IMR-90 (cell line): ENCODE measurements at regions not wholly inside any gene's neighbourhood (a gene's known extent, or its start where the extent isn't known, plus 50 kb on each side); places are given as distances from the start of the nearest gene placed in this dataset.

ENCODE experiments used
- ATAC-seq: fragments of 200-7000 bp; cut with Tn5 transposase; 2 replicates; pipeline ENCODE4 v1.9.1; 2020; ENCODE audit warnings: low read depth, mild to moderate bottlenecking, moderate library complexity
- BruUV-seq: library from RNA; stranded (reverse); fragments of 400-500 nt; replicated peaks from 2 replicates; lab custom pipeline; 2021; lab: Mats Ljungman, UMichigan
- CTCF ChIA-PET: fragments of 300-600 bp; formaldehyde crosslinking; extraction: SDS; loops from one replicate; lab custom pipeline; 2021; ENCODE audit warnings: antibody characterized with exemption; lab: Yijun Ruan, JAX
- POLR2A ChIA-PET: fragments of 300-600 bp; sonication (Branson Sonifier 250); formaldehyde crosslinking; loops from one replicate; lab custom pipeline; 2022; ENCODE audit warnings: antibody characterized with exemption; ENCODE audit not compliant: unreplicated experiment; lab: Charles Lee
- DNase-seq: peaks from one replicate; pipeline ENCODE4 v3.0.0; 2013
- H2AFZ ChIP-seq: replicated peaks from 2 replicates; pipeline ENCODE3; 2013; ENCODE audit warnings: low read length, mild to moderate bottlenecking; ENCODE audit not compliant: poor library complexity
- H2AK5ac ChIP-seq: 2 replicates; pipeline ENCODE4 v1.6.1; 2013; ENCODE audit warnings: low read depth, low read length, inconsistent platforms
- H2AK9ac ChIP-seq: replicated peaks from 2 replicates; pipeline ENCODE3; 2013; ENCODE audit warnings: mild to moderate bottlenecking, low read depth, low read length, moderate library complexity; ENCODE audit not compliant: poor library complexity
- H2BK120ac ChIP-seq: 2 replicates; pipeline ENCODE4 v1.6.1; 2013; ENCODE audit warnings: low read depth, low read length, inconsistent platforms
- H2BK15ac ChIP-seq: 3 replicates; pipeline ENCODE4 v1.6.1; 2013; ENCODE audit warnings: low read depth, low read length, inconsistent platforms
- H2BK20ac ChIP-seq: 2 replicates; pipeline ENCODE4 v1.6.1; 2013; ENCODE audit warnings: low read depth, mild to moderate bottlenecking, inconsistent platforms, low read length, moderate library complexity
- H2BK5ac ChIP-seq: 2 replicates; pipeline ENCODE4 v1.6.1; 2013; ENCODE audit warnings: mild to moderate bottlenecking, low read depth, low read length, inconsistent platforms; ENCODE audit not compliant: poor library complexity, severe bottlenecking
- H3K14ac ChIP-seq: replicated peaks from 2 replicates; pipeline ENCODE4 v1.6.1; 2013; ENCODE audit warnings: low read depth, low read length, inconsistent platforms
- H3K18ac ChIP-seq: 2 replicates; pipeline ENCODE4 v1.6.1; 2013; ENCODE audit warnings: low read depth, low read length, control low read depth
- H3K23ac ChIP-seq: 2 replicates; pipeline ENCODE4 v1.6.1; 2013; ENCODE audit warnings: low read depth, low read length, inconsistent platforms
- H3K27ac ChIP-seq: 2 replicates; pipeline ENCODE4 v1.5.1; 2013; ENCODE audit warnings: mild to moderate bottlenecking, control low read depth, low read length; ENCODE audit not compliant: insufficient read depth
- H3K27me3 ChIP-seq: 2 replicates; pipeline ENCODE4 v1.6.1; 2013; ENCODE audit warnings: low read length; ENCODE audit not compliant: control insufficient read depth, insufficient read depth
- H3K36me3 ChIP-seq: 2 replicates; pipeline ENCODE4 v1.6.1; 2013; ENCODE audit warnings: low read length, mixed read lengths; ENCODE audit not compliant: control insufficient read depth, insufficient read depth
- H3K4ac ChIP-seq: 2 replicates; pipeline ENCODE4 v1.6.1; 2013; ENCODE audit warnings: low read depth, low read length, inconsistent platforms
- H3K4me1 ChIP-seq: 2 replicates; pipeline ENCODE4 v1.6.1; 2013; ENCODE audit warnings: low read length, mixed read lengths; ENCODE audit not compliant: control insufficient read depth, insufficient read depth
- H3K4me2 ChIP-seq: 2 replicates; pipeline ENCODE4 v1.6.1; 2013; ENCODE audit warnings: low read depth, mild to moderate bottlenecking, control low read depth, low read length, moderate library complexity
- H3K4me3 ChIP-seq: 2 replicates; pipeline ENCODE4 v1.5.1; 2013; ENCODE audit warnings: low read depth, mild to moderate bottlenecking, control low read depth, low read length, moderate library complexity; ENCODE audit not compliant: insufficient read depth
- H3K56ac ChIP-seq: 2 replicates; pipeline ENCODE4 v1.6.1; 2013; ENCODE audit warnings: low read length, inconsistent platforms; ENCODE audit not compliant: insufficient read depth; ENCODE audit errors: extremely low read depth
- H3K79me1 ChIP-seq, 2 experiments: 2 replicates each; pipeline ENCODE4 v1.6.1; 2013; ENCODE audit warnings: low read length in 2 of 2, inconsistent platforms in 1 of 2, low read depth in 1 of 2
- H3K9ac ChIP-seq: 2 replicates; pipeline ENCODE4 v1.6.1; 2013; ENCODE audit warnings: low read depth, low read length, control low read depth
- H3K9me1 ChIP-seq: 2 replicates; pipeline ENCODE4 v1.6.1; 2013; ENCODE audit warnings: low read length, inconsistent platforms; ENCODE audit not compliant: insufficient read depth
- H3K9me3 ChIP-seq: 2 replicates; pipeline ENCODE4 v1.6.1; 2013; ENCODE audit warnings: low read length; ENCODE audit not compliant: control insufficient read depth, insufficient read depth
- H4K20me1 ChIP-seq: 2 replicates; pipeline ENCODE4 v1.6.1; 2013; ENCODE audit warnings: low read length, inconsistent platforms; ENCODE audit not compliant: insufficient read depth
- H4K5ac ChIP-seq: 2 replicates; pipeline ENCODE4 v1.6.1; 2013; ENCODE audit warnings: mild to moderate bottlenecking, low read depth, low read length, control low read depth
- H4K8ac ChIP-seq, 2 experiments: 2 replicates each; pipeline ENCODE4 v1.6.1; 2013; ENCODE audit warnings: low read depth in 2 of 2, low read length in 2 of 2, control low read depth in 1 of 2, inconsistent platforms in 1 of 2
- H4K91ac ChIP-seq: 2 replicates; pipeline ENCODE4 v1.6.1; 2013; ENCODE audit warnings: low read depth, low read length, inconsistent platforms; ENCODE audit not compliant: insufficient read depth
- BHLHE40 ChIP-seq: fragments of 150-350 bp; IDR thresholded peaks from 2 replicates; pipeline ENCODE4 v1.6.1; 2016; ENCODE audit warnings: mild to moderate bottlenecking, low read depth, low read length
- CEBPB ChIP-seq: IDR thresholded peaks from 2 replicates; pipeline ENCODE4 v1.6.1; 2012; ENCODE audit warnings: low read depth, low read length, improper control_type of control experiment
- CHD1 ChIP-seq: IDR thresholded peaks from 2 replicates; pipeline ENCODE4 v1.6.1; 2012; ENCODE audit warnings: low read depth, low read length, improper control_type of control experiment
- FOS ChIP-seq: fragments of 150-350 bp; IDR thresholded peaks from 2 replicates; pipeline ENCODE4 v1.6.1; 2016; ENCODE audit warnings: low read depth, low read length
- MAFK ChIP-seq: IDR thresholded peaks from 2 replicates; pipeline ENCODE4 v1.6.1; 2012; ENCODE audit warnings: low read depth, low read length, improper control_type of control experiment
- MAZ ChIP-seq: IDR thresholded peaks from 2 replicates; pipeline ENCODE4 v1.6.1; 2012; ENCODE audit warnings: low read depth, mild to moderate bottlenecking, low read length, improper control_type of control experiment, moderate library complexity, borderline replicate concordance
- MXI1 ChIP-seq: IDR thresholded peaks from 2 replicates; pipeline ENCODE4 v1.6.1; 2012; ENCODE audit warnings: low read depth, mild to moderate bottlenecking, low read length, moderate library complexity, borderline replicate concordance
- NFE2L2 ChIP-seq: fragments of 150-350 bp; IDR thresholded peaks from 2 replicates; pipeline ENCODE4 v1.6.1; 2016; ENCODE audit warnings: low read depth, mild to moderate bottlenecking, low read length
- POLR2A ChIP-seq: IDR thresholded peaks from 2 replicates; pipeline ENCODE4 v1.6.1; 2012; ENCODE audit warnings: mild to moderate bottlenecking, low read depth, low read length
- RAD21 ChIP-seq: IDR thresholded peaks from 2 replicates; pipeline ENCODE4 v1.6.1; 2012; ENCODE audit warnings: low read length, improper control_type of control experiment
- RCOR1 ChIP-seq: IDR thresholded peaks from 2 replicates; pipeline ENCODE4 v1.6.1; 2012; ENCODE audit warnings: mild to moderate bottlenecking, low read length, improper control_type of control experiment; ENCODE audit not compliant: insufficient replicate concordance
- RFX5 ChIP-seq: IDR thresholded peaks from 2 replicates; pipeline ENCODE4 v1.8.0; 2012; ENCODE audit warnings: low read depth, mild to moderate bottlenecking, low read length, moderate library complexity
- SMC3 ChIP-seq: fragments of 150-350 bp; IDR thresholded peaks from 2 replicates; pipeline ENCODE4 v1.6.1; 2016; ENCODE audit warnings: low read depth, mild to moderate bottlenecking, antibody characterized with exemption, low read length, moderate library complexity
- WGBS, 2 experiments: methylation state at CpG; one replicate each; pipeline versions ENCODE4 v1.1.5 to v1.1.7; 2013; ENCODE audit warnings: missing lambda C conversion rate in 2 of 2; ENCODE audit not compliant: insufficient read length in 1 of 2; ENCODE audit errors: extremely low coverage in 2 of 2; 5-methylcytosine and 5-hydroxymethylcytosine counted together
- dilution Hi-C: fragments of 300-500 bp; cut with HindIII; formaldehyde crosslinking; loops from one replicate; pipeline ENCODE4 v1.14.3; 2018; ENCODE audit warnings: low sequenced_read_pairs; ENCODE audit not compliant: unreplicated experiment
- in situ Hi-C: fragments of 300-500 bp; cut with MboI; formaldehyde crosslinking; loops from 3 replicates; pipeline ENCODE4 v1.14.3; 2019; ENCODE audit warnings: low sequenced_read_pairs, inconsistent platforms, mixed read lengths
- intact Hi-C: fragments of 100-400 bp; cut with micrococcal nuclease; formaldehyde crosslinking; loops from 2 replicates; pipeline ENCODE4 v1.10.0; 2022
- TF ChIP-seq, protein P1 (sequence below): fragments of 150-350 bp; IDR thresholded peaks from 2 replicates; pipeline ENCODE4 v1.6.1; 2017; ENCODE audit warnings: mild to moderate bottlenecking, antibody characterized with exemption, low read length, low read depth
- TF ChIP-seq, protein P2 (sequence below): conservative IDR thresholded peaks from 2 replicates; pipeline ENCODE4 v1.5.1; 2012; ENCODE audit warnings: mild to moderate bottlenecking, low read depth, low read length, improper control_type of control experiment
- TF ChIP-seq, protein P3 (sequence below): fragments of 150-350 bp; IDR thresholded peaks from 2 replicates; pipeline ENCODE4 v1.6.1; 2016; ENCODE audit warnings: low read depth, mild to moderate bottlenecking, low read length, moderate library complexity, borderline replicate concordance

DNA sequence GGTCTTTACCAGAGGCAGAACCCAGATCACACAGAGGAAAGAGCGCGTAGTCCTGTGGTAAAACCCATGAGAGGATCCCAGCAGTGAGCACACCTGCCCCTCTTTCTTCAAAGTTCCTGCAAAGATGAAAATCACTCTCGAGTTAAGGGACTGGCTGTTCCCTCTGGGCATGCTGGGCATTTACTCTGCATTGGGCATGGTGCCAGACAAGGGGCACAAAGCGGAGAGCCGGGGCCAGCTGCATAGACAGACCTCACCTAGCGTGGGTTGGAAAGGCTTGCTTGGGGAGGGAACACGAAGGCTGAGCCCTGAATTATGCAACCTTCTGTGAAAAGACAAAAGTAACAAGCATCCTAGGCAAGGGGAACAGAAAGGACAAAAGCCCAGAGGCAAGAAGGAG is 120.0 kb upstream of the TCERG1L start:
- ChIA-PET POLR2A (no interaction called here), CTCF (no interaction called here)
- no peak overlapping the region for H3K4me3 ChIP-seq
- DNase-seq (no peak), ATAC-seq (no peak)
- dilution Hi-C loops (no loop called here), in situ Hi-C loops (no loop called here), intact Hi-C loops (no loop called here)
- no peaks in the 10 kb centered on the region for H3K27me3 ChIP-seq
- H3K14ac ChIP-seq = no peak overlapping the region
- H3K36me3 ChIP-seq = no peaks in the 10 kb centered on the region
- no peaks in the 10 kb centered on the region for H3K79me1 ChIP-seq
- H4K8ac ChIP-seq = no peak overlapping the region
- no peak overlapping the region for H2AFZ ChIP-seq
- H2AK9ac ChIP-seq = no peak overlapping the region
- no peak overlapping the region for H2AK5ac ChIP-seq
- H3K9ac ChIP-seq = no peak overlapping the region
- H3K9me1 ChIP-seq = no peaks in the 10 kb centered on the region
- H3K4me2 ChIP-seq = no peak overlapping the region
- no TSS peak for BruUV-seq
- TF ChIP-seq RAD21 (no peak), NFE2L2 (no peak), FOS (no peak), CEBPB (no peak), BHLHE40 (no peak), MAFK (no peak), RFX5 (no peak), RCOR1 (no peak), SMC3 (no peak), MXI1 (no peak), POLR2A (no peak), CHD1 (no peak), MAZ (no peak)
- TF ChIP-seq, protein P1, sequence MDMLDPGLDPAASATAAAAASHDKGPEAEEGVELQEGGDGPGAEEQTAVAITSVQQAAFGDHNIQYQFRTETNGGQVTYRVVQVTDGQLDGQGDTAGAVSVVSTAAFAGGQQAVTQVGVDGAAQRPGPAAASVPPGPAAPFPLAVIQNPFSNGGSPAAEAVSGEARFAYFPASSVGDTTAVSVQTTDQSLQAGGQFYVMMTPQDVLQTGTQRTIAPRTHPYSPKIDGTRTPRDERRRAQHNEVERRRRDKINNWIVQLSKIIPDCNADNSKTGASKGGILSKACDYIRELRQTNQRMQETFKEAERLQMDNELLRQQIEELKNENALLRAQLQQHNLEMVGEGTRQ = no peak
- TF ChIP-seq, protein P2, sequence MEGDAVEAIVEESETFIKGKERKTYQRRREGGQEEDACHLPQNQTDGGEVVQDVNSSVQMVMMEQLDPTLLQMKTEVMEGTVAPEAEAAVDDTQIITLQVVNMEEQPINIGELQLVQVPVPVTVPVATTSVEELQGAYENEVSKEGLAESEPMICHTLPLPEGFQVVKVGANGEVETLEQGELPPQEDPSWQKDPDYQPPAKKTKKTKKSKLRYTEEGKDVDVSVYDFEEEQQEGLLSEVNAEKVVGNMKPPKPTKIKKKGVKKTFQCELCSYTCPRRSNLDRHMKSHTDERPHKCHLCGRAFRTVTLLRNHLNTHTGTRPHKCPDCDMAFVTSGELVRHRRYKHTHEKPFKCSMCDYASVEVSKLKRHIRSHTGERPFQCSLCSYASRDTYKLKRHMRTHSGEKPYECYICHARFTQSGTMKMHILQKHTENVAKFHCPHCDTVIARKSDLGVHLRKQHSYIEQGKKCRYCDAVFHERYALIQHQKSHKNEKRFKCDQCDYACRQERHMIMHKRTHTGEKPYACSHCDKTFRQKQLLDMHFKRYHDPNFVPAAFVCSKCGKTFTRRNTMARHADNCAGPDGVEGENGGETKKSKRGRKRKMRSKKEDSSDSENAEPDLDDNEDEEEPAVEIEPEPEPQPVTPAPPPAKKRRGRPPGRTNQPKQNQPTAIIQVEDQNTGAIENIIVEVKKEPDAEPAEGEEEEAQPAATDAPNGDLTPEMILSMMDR = no peak
- TF ChIP-seq, protein P3, sequence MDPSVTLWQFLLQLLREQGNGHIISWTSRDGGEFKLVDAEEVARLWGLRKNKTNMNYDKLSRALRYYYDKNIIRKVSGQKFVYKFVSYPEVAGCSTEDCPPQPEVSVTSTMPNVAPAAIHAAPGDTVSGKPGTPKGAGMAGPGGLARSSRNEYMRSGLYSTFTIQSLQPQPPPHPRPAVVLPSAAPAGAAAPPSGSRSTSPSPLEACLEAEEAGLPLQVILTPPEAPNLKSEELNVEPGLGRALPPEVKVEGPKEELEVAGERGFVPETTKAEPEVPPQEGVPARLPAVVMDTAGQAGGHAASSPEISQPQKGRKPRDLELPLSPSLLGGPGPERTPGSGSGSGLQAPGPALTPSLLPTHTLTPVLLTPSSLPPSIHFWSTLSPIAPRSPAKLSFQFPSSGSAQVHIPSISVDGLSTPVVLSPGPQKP = no peak
- H3K18ac ChIP-seq = no peak overlapping the region
- no peak overlapping the region for H4K91ac ChIP-seq
- H3K4me1 ChIP-seq = no peaks in the 10 kb centered on the region
- no peak overlapping the region for H2BK120ac ChIP-seq
- WGBS, 2 experiments = no CpG with 5 or more reads among the region's 7 CpGs
- H4K20me1 ChIP-seq = no peaks in the 10 kb centered on the region
- H3K56ac ChIP-seq = no peak overlapping the region
- H3K4ac ChIP-seq = no peak overlapping the region
- no peak overlapping the region for H3K23ac ChIP-seq
- no peak overlapping the region for H2BK15ac ChIP-seq
- H3K9me3 ChIP-seq = peaks cover 56% of the 10 kb centered on the region
- no peak overlapping the region for H4K5ac ChIP-seq
- no peak overlapping the region for H2BK20ac ChIP-seq
- H2BK5ac ChIP-seq = no peak overlapping the region
- no peak overlapping the region for H3K27ac ChIP-seq
